CD14-positive monocyte (primary cell): ENCODE measurements at regions not wholly inside any gene's neighbourhood (a gene's known extent, or its start where the extent isn't known, plus 50 kb on each side); places are given as distances from the start of the nearest gene placed in this dataset.

Source experiments
- DNase-seq, 3 donors: peaks; one replicate each; pipeline ENCODE4 v3.0.0-alpha.2; 2011 to 2022
- H2AFZ ChIP-seq: 2 replicates; pipeline ENCODE4 v1.6.0; 2012; ENCODE audit warnings: mild to moderate bottlenecking, low read depth, low read length, inconsistent platforms; ENCODE audit not compliant: insufficient read depth, poor library complexity, severe bottlenecking
- H3K27ac ChIP-seq, 2 donors: 1 replicate in 1 of 2; 2 replicates in 1 of 2; pipeline ENCODE4 v1.5.1; 2012 to 2013; ENCODE audit warnings: low read length in 2 of 2, control low read depth in 1 of 2, inconsistent platforms in 1 of 2, low read depth in 1 of 2, mild to moderate bottlenecking in 1 of 2
- H3K27me3 ChIP-seq, 2 donors: one replicate each; pipeline versions ENCODE4 v1.6.0 to v1.6.1; 2011 to 2013; ENCODE audit warnings: low read length in 2 of 2; ENCODE audit not compliant: control insufficient read depth in 2 of 2, insufficient read depth in 2 of 2
- H3K36me3 ChIP-seq, 2 donors: replicated peaks in 1 of 2; 1 replicate in 1 of 2; 2 replicates in 1 of 2; pipeline versions ENCODE4 v1.5.1 to v1.6.1; 2012 to 2013; ENCODE audit warnings: low read length in 2 of 2, control low read depth in 1 of 2, inconsistent platforms in 1 of 2, mild to moderate bottlenecking in 1 of 2; ENCODE audit not compliant: insufficient read depth in 2 of 2, control insufficient read depth in 1 of 2
- H3K4me1 ChIP-seq, 2 donors: 1 replicate in 1 of 2; 2 replicates in 1 of 2; pipeline versions ENCODE4 v1.5.1 to v1.6.1; 2012 to 2013; ENCODE audit warnings: low read length in 2 of 2, control low read depth in 1 of 2, inconsistent platforms in 1 of 2, mild to moderate bottlenecking in 1 of 2, moderate library complexity in 1 of 2; ENCODE audit not compliant: insufficient read depth in 2 of 2, control insufficient read depth in 1 of 2
- H3K4me2 ChIP-seq: replicated peaks from 2 replicates; pipeline ENCODE3; 2012; ENCODE audit warnings: low read length, moderate library complexity, mild to moderate bottlenecking; ENCODE audit not compliant: poor library complexity, severe bottlenecking; ENCODE audit errors: extremely low read depth
- H3K4me3 ChIP-seq, 3 experiments: fragments of 200-600 bp in 1 of 3; sonication (generic) in 1 of 3; replicated peaks in 1 of 3; 1 replicate in 2 of 3; 2 replicates in 1 of 3; pipeline ENCODE4 v1.5.1; 2011 to 2013; ENCODE audit warnings: low read length in 3 of 3, mild to moderate bottlenecking in 3 of 3, control low read depth in 2 of 3, low read depth in 2 of 3, inconsistent platforms in 1 of 3, moderate library complexity in 1 of 3
- H3K79me2 ChIP-seq: 2 replicates; pipeline ENCODE4 v1.6.0; 2012; ENCODE audit warnings: mild to moderate bottlenecking, control low read depth, inconsistent platforms, low read length, moderate library complexity; ENCODE audit not compliant: insufficient read depth
- H3K9ac ChIP-seq: 2 replicates; pipeline ENCODE4 v1.6.0; 2017; ENCODE audit warnings: low read length, mild to moderate bottlenecking; ENCODE audit not compliant: insufficient read depth, poor library complexity, severe bottlenecking
- H3K9me3 ChIP-seq, 2 donors: replicated peaks in 1 of 2; 1 replicate in 1 of 2; 2 replicates in 1 of 2; pipeline versions ENCODE4 v1.5.1 to v1.6.1; 2012 to 2013; ENCODE audit warnings: low read length in 2 of 2, control low read depth in 1 of 2; ENCODE audit not compliant: control insufficient read depth in 1 of 2, insufficient read depth in 1 of 2
- H4K20me1 ChIP-seq: 2 replicates; pipeline ENCODE4 v1.6.0; 2012; ENCODE audit warnings: mild to moderate bottlenecking, low read length, control low read depth, moderate library complexity; ENCODE audit not compliant: insufficient read depth
- H3K27ac Mint-ChIP-seq, 7 donors: one replicate each; pipeline ENCODE4 v1.8.0; 2020; ENCODE audit warnings: mild to moderate bottlenecking in 7 of 7, mixed read lengths in 7 of 7, moderate library complexity in 6 of 7, inconsistent platforms in 2 of 7
- H3K27me3 Mint-ChIP-seq, 3 donors: one replicate each; pipeline ENCODE4 v1.8.0; 2021 to 2022; ENCODE audit warnings: low read depth in 3 of 3, mild to moderate bottlenecking in 3 of 3, mixed read lengths in 3 of 3, moderate library complexity in 3 of 3, inconsistent platforms in 1 of 3
- H3K36me3 Mint-ChIP-seq, 2 donors: one replicate each; pipeline ENCODE4 v1.8.0; 2020; ENCODE audit warnings: mixed read lengths in 2 of 2, inconsistent platforms in 1 of 2, mild to moderate bottlenecking in 1 of 2
- H3K4me1 Mint-ChIP-seq: one replicate; pipeline ENCODE4 v1.8.0; 2020; ENCODE audit warnings: mild to moderate bottlenecking, mixed read lengths
- H3K4me3 Mint-ChIP-seq, 2 donors: one replicate each; pipeline ENCODE4 v1.8.0; 2020; ENCODE audit warnings: mild to moderate bottlenecking in 2 of 2, mixed read lengths in 2 of 2, moderate library complexity in 1 of 2
- H3K9me3 Mint-ChIP-seq, 7 donors: one replicate each; pipeline ENCODE4 v1.8.0; 2020 to 2022; ENCODE audit warnings: mixed read lengths in 7 of 7, mild to moderate bottlenecking in 6 of 7, moderate library complexity in 6 of 7, inconsistent platforms in 2 of 7
- WGBS: methylation state at CpG from one replicate; pipeline ENCODE4 v1.1.5; 2013; ENCODE audit warnings: missing lambda C conversion rate; ENCODE audit not compliant: insufficient coverage; 5-methylcytosine and 5-hydroxymethylcytosine counted together
- intact Hi-C, 2 donors: fragments of 100-400 bp; cut with micrococcal nuclease; formaldehyde crosslinking; loops; one replicate each; pipeline versions ENCODE4 v1.15.0 to v1.15.1; 2023
- TF ChIP-seq, protein P1 (sequence below): fragments of 200-600 bp; IDR thresholded peaks from one replicate; pipeline ENCODE4 v1.8.0; 2022; ENCODE audit warnings: antibody characterized with exemption, mild to moderate bottlenecking

- Mint-ChIP-seq H3K27me3 (no peaks in the 10 kb centered on the region), H3K27ac (no peak overlapping the region)
- intact Hi-C loops = no loop called here
Observed at GRCh38 chr4:57632564-57632963, 522.4 kb upstream of the IGFBP7 start.

GRCh38 chr4:57631147-57631546, 521.0 kb upstream of the IGFBP7 start:
- H3K9me3 ChIP-seq = peaks cover 0 to 3% of the 10 kb centered on the region in 2 donors
- Mint-ChIP-seq H3K9me3 (peaks cover 0 to 11% (median 4%) of the 10 kb centered on the region in 7 donors), H3K36me3 (no peaks in the 10 kb centered on the region), H3K27me3 (no peaks in the 10 kb centered on the region), H3K4me1 (no peaks in the 10 kb centered on the region), H3K4me3 (no peak overlapping the region), H3K27ac (no peak overlapping the region)
- 86% methylated on average over 2 of the region's 4 CpGs for WGBS
- H3K27ac ChIP-seq = no peak overlapping the region
- H3K79me2 ChIP-seq = no peaks in the 10 kb centered on the region
- intact Hi-C loops = no loop called here
- no peak overlapping the region for H3K9ac ChIP-seq
- H2AFZ ChIP-seq = no peak overlapping the region
- no peak overlapping the region for H3K4me3 ChIP-seq
- H3K36me3 ChIP-seq = no peaks in the 10 kb centered on the region
- DNase-seq = no peak
- H3K27me3 ChIP-seq = no peaks in the 10 kb centered on the region
- H3K4me1 ChIP-seq = no peaks in the 10 kb centered on the region
- no peaks in the 10 kb centered on the region for H4K20me1 ChIP-seq
- H3K4me2 ChIP-seq = no peak overlapping the region
- TF ChIP-seq, protein P1, sequence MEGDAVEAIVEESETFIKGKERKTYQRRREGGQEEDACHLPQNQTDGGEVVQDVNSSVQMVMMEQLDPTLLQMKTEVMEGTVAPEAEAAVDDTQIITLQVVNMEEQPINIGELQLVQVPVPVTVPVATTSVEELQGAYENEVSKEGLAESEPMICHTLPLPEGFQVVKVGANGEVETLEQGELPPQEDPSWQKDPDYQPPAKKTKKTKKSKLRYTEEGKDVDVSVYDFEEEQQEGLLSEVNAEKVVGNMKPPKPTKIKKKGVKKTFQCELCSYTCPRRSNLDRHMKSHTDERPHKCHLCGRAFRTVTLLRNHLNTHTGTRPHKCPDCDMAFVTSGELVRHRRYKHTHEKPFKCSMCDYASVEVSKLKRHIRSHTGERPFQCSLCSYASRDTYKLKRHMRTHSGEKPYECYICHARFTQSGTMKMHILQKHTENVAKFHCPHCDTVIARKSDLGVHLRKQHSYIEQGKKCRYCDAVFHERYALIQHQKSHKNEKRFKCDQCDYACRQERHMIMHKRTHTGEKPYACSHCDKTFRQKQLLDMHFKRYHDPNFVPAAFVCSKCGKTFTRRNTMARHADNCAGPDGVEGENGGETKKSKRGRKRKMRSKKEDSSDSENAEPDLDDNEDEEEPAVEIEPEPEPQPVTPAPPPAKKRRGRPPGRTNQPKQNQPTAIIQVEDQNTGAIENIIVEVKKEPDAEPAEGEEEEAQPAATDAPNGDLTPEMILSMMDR = no peak

More at GRCh38 chr4:57632564-57632963, 522.4 kb upstream of the IGFBP7 start:
- no peaks in the 10 kb centered on the region for H4K20me1 ChIP-seq
- TF ChIP-seq, protein P1 = no peak
- H3K9me3 Mint-ChIP-seq = peaks cover 0 to 3% (median 0%) of the 10 kb centered on the region in 7 donors
- no peaks in the 10 kb centered on the region for H3K79me2 ChIP-seq
- H3K4me3 Mint-ChIP-seq = no peak overlapping the region
- H3K36me3 Mint-ChIP-seq = no peaks in the 10 kb centered on the region
- no peak overlapping the region for H3K27ac ChIP-seq
- no peak overlapping the region for H2AFZ ChIP-seq
- no peaks in the 10 kb centered on the region for H3K36me3 ChIP-seq
- H3K9me3 ChIP-seq = no peaks in the 10 kb centered on the region
- H3K27me3 ChIP-seq = no peaks in the 10 kb centered on the region
- H3K4me1 ChIP-seq = no peaks in the 10 kb centered on the region
- no peak for DNase-seq
- H3K4me2 ChIP-seq = no peak overlapping the region
- no CpG with 5 or more reads among the region's 2 CpGs for WGBS
- H3K4me3 ChIP-seq = no peak overlapping the region
- no peak overlapping the region for H3K9ac ChIP-seq
- no peaks in the 10 kb centered on the region for H3K4me1 Mint-ChIP-seq
